Right atrium auricular region (tissue), 2 donors: ENCODE measurements at regions not wholly inside any gene's neighbourhood (a gene's known extent, or its start where the extent isn't known, plus 50 kb on each side); places are given as distances from the start of the nearest gene placed in this dataset.

Experiments
- DNase-seq: peaks from one replicate; pipeline ENCODE4 v3.0.0-alpha.2; 2019; ENCODE audit warnings: low spot score
- H3K27ac ChIP-seq, 2 donors: fragments of 200-600 bp; sonication (generic); 1 replicate in 1 of 2; 2 replicates in 1 of 2; pipeline ENCODE4 v1.5.1; 2016 to 2019
- H3K27me3 ChIP-seq, 2 donors: fragments of 200-600 bp; sonication (generic); one replicate each; pipeline versions ENCODE4 v1.5.1 to v1.6.0; 2017 to 2019
- H3K36me3 ChIP-seq: fragments of 200-600 bp; sonication (generic); one replicate; pipeline ENCODE4 v1.5.1; 2016
- H3K4me1 ChIP-seq, 2 donors: fragments of 200-600 bp; sonication (generic); one replicate each; pipeline versions ENCODE4 v1.5.1 to v1.6.0; 2017 to 2019
- H3K4me3 ChIP-seq, 2 donors: fragments of 200-600 bp; sonication (generic); 1 replicate in 1 of 2; 2 replicates in 1 of 2; pipeline ENCODE4 v1.5.1; 2017 to 2019; ENCODE audit warnings: mild to moderate bottlenecking in 1 of 2, moderate library complexity in 1 of 2
- H3K9me3 ChIP-seq, 2 donors: fragments of 200-600 bp; sonication (generic); one replicate each; pipeline ENCODE4 v1.5.1; 2019
- TF ChIP-seq, protein P1 (sequence below), 2 donors: fragments of 200-600 bp; sonication (generic); IDR thresholded peaks; one replicate each; pipeline ENCODE4 v1.5.1; 2019; ENCODE audit warnings: antibody characterized with exemption in 2 of 2

- Histone ChIP-seq H3K36me3 (no peaks in the 10 kb centered on the region), H3K4me3 (no peak overlapping the region), H3K27ac (no peak overlapping the region), H3K4me1 (no peaks in the 10 kb centered on the region), H3K27me3 (no peaks in the 10 kb centered on the region), H3K9me3 (no peaks in the 10 kb centered on the region)
- TF ChIP-seq, protein P1, sequence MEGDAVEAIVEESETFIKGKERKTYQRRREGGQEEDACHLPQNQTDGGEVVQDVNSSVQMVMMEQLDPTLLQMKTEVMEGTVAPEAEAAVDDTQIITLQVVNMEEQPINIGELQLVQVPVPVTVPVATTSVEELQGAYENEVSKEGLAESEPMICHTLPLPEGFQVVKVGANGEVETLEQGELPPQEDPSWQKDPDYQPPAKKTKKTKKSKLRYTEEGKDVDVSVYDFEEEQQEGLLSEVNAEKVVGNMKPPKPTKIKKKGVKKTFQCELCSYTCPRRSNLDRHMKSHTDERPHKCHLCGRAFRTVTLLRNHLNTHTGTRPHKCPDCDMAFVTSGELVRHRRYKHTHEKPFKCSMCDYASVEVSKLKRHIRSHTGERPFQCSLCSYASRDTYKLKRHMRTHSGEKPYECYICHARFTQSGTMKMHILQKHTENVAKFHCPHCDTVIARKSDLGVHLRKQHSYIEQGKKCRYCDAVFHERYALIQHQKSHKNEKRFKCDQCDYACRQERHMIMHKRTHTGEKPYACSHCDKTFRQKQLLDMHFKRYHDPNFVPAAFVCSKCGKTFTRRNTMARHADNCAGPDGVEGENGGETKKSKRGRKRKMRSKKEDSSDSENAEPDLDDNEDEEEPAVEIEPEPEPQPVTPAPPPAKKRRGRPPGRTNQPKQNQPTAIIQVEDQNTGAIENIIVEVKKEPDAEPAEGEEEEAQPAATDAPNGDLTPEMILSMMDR (IDR thresholded peaks at IDR 0.05) = no peak
- DNase-seq = no peak
Observed at GRCh38 chr6:117215353-117216090, 49.8 kb upstream of the VGLL2 start.
